ENCODE measurements at regions not wholly inside any gene's neighbourhood (a gene's known extent, or its start where the extent isn't known, plus 50 kb on each side); places are given as distances from the start of the nearest gene placed in this dataset.
A peak's percentile ranks its signal among the peaks of the same experiment; 100 is the strongest.

DNA sequence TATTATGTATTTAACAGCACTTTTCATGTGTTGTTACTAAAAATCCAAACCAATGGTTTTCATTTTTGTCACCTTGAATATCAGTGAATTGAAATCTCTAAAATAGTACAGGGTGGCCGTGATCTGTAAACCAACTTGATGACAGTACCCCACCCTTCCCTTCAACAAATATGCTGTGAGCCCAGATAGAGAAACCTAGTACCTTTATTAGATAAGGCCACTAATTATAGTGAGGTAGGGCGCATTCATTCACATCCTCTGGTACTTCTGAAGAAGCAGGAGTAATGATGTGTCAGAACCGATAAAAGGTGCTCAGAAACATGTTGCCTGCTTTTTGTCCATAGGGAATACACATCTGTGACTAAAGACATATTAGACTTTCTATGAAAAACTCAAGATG is 409.5 kb downstream of the GJA1 start:
- H3K27me3 ChIP-seq, result no peaks in the 10 kb centered on the region
- no peak overlapping the region for H3K4me3 ChIP-seq
- H3K4me1 ChIP-seq, result peaks cover 0 to 33% (median 16%) of the 10 kb centered on the region in 9 donors
- WGBS, 2 donors, result 45 to 53% methylated on average over 3 of the region's 3 CpGs
- no peaks in the 10 kb centered on the region for H3K9me3 ChIP-seq
- ATAC-seq, result peak in 2 of 8 donors; percentile 26 to 70
- intact Hi-C loops (cut with DNase I), result loop anchor here in 9 of 10 donors (5.0 to 10.0 kb wide), 15 partner anchors 162 to 713 kb away; partner anchors contain the start of gene GJA1 (in 1 of the 9)
- no peak overlapping the region for H3K27ac ChIP-seq
- no peaks in the 10 kb centered on the region for H3K36me3 ChIP-seq
- TF ChIP-seq, protein P1, sequence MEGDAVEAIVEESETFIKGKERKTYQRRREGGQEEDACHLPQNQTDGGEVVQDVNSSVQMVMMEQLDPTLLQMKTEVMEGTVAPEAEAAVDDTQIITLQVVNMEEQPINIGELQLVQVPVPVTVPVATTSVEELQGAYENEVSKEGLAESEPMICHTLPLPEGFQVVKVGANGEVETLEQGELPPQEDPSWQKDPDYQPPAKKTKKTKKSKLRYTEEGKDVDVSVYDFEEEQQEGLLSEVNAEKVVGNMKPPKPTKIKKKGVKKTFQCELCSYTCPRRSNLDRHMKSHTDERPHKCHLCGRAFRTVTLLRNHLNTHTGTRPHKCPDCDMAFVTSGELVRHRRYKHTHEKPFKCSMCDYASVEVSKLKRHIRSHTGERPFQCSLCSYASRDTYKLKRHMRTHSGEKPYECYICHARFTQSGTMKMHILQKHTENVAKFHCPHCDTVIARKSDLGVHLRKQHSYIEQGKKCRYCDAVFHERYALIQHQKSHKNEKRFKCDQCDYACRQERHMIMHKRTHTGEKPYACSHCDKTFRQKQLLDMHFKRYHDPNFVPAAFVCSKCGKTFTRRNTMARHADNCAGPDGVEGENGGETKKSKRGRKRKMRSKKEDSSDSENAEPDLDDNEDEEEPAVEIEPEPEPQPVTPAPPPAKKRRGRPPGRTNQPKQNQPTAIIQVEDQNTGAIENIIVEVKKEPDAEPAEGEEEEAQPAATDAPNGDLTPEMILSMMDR (IDR thresholded peaks at IDR 0.05), result no peak
- DNase-seq, result no peak

DNA sequence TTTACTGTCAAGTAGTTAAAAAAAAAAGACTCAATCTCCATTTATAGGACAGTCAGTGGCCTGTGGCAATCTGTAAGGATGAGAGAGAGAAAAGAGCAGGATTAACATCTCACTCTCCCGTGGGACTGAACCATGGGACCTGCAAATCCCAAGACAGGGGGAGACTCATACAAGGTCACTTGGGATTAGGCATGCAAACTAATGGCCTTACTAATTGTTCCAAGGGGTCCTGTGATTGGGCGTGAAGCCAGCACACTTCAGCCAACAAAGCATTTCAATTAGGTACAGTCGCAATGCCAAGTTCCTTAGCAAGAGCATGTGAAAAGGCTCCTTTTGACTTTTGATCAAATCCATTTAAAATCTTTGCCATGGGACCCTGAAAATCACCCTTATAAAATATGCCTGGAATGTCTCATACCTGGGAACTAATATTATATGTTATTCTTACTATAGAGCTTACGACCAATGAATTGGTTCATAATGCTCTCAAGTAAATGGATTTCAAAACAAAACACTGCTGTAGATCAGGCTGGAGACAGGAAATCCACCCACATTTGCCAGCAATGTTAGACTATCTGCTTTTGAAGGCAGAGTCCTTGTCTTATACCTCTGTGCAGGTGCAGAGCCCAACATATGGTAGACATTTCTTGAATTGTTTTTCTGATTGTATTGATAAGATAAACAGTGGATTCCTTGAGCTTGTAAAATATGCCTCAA is 412.5 kb downstream of the GJA1 start:
- H3K4me3 ChIP-seq, result no peak overlapping the region
- WGBS, 2 donors, result 38 to 51% methylated on average over 4 of the region's 4 CpGs
- H3K9me3 ChIP-seq, result no peaks in the 10 kb centered on the region
- ATAC-seq (peak in 1 of 8 donors; percentile 31), DNase-seq (no peak)
- H3K27me3 ChIP-seq, result no peaks in the 10 kb centered on the region
- intact Hi-C loops (cut with DNase I), result loop anchor here in 9 of 10 donors (2.0 to 10.0 kb wide), 16 partner anchors 159 to 417 kb away; partner anchors contain the start of gene GJA1 (in 2 of the 9)
- H3K27ac ChIP-seq, result peak overlapping the region in 4 of 10 donors; percentile 6 to 60 (median 28)
- TF ChIP-seq, protein P1 (IDR thresholded peaks at IDR 0.05), result no peak
- H3K4me1 ChIP-seq, result peaks cover 0 to 30% (median 16%) of the 10 kb centered on the region in 9 donors
- no peaks in the 10 kb centered on the region for H3K36me3 ChIP-seq

DNA sequence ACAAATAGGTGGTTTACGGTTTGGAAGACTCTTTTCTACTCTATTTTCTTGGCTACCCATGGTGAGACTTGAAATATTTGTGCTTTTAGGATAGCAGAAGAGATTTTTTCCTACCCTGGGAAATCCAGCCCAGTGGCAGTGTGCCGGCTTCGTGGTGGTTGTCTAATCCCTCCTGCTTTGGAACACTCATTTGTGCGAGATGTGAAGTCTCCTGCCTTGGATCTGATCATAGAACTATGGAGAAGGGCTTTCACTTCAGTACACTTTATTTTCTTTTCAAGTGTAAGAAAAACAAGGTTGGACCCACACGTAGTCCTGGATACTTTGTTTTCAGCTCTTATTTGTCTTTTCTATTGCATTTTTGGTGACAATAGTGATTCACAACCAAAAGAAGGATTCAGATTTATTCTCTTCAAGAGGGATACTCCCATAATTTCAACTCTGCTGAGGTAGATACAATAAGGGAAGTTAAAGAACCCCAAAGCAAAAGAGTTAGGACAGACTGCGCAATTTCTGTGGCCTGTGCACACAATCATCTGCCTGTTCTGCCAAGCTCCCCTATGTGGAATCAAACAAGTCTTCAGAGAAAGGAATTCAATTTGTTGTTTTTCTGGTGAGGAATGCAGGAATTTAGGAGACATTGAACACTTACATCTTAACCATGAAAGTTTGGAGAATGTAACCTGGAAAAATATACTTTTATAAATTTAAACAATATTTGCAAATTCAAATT is 413.2 kb downstream of the GJA1 start:
- no peaks in the 10 kb centered on the region for H3K27me3 ChIP-seq
- TF ChIP-seq, protein P1 (IDR thresholded peaks at IDR 0.05), result no peak
- 72 to 75% methylated on average over 6 of the region's 6 CpGs for WGBS, 2 donors
- no peaks in the 10 kb centered on the region for H3K9me3 ChIP-seq
- H3K27ac ChIP-seq, result peak overlapping the region in 4 of 10 donors; percentile 6 to 60 (median 28)
- H3K36me3 ChIP-seq, result no peaks in the 10 kb centered on the region
- DNase-seq, result no peak
- intact Hi-C loops (cut with DNase I), result loop anchor here in 9 of 10 donors (2.0 to 10.0 kb wide), 16 partner anchors 159 to 418 kb away; partner anchors contain the start of gene GJA1 (in 2 of the 9)
- peak in 1 of 8 donors; percentile 35 for ATAC-seq
- no peak overlapping the region for H3K4me3 ChIP-seq
- peaks cover 0 to 30% (median 16%) of the 10 kb centered on the region in 9 donors for H3K4me1 ChIP-seq

- Histone ChIP-seq H3K36me3 (no peaks in the 10 kb centered on the region), H3K27ac (peak overlapping the region in 3 of 10 donors; percentile 16 to 60 (median 29)), H3K9me3 (no peaks in the 10 kb centered on the region), H3K4me1 (peaks cover 0 to 30% (median 16%) of the 10 kb centered on the region in 9 donors), H3K4me3 (no peak overlapping the region), H3K27me3 (no peaks in the 10 kb centered on the region)
- peak in 1 of 2 donors; percentile 79 for DNase-seq
- intact Hi-C loops (cut with DNase I), result loop anchor here in 9 of 10 donors (2.0 to 10.0 kb wide), 16 partner anchors 158 to 419 kb away; partner anchors contain the start of gene GJA1 (in 2 of the 9)
- TF ChIP-seq, protein P1 (IDR thresholded peaks at IDR 0.05), result peak; percentile 66 to 88 (median 75)
- 27 to 36% methylated on average over 5 of the region's 5 CpGs for WGBS, 2 donors
- peak; percentile 88 to 96 (median 92) for ATAC-seq
Measured at GRCh38 chr6:121849477-121849876, 414.0 kb downstream of the GJA1 start.

All from heart right ventricle (tissue), 16 donors.